Karpas-422 (cell line): ENCODE measurements at regions not wholly inside any gene's neighbourhood (a gene's known extent, or its start where the extent isn't known, plus 50 kb on each side); places are given as distances from the start of the nearest gene placed in this dataset.

Experiments used
- DNase-seq: peaks from one replicate; pipeline ENCODE4 v3.0.0-alpha.2; 2015
- H2AFZ ChIP-seq: fragments of 200-600 bp; sonication (generic); 2 replicates; pipeline ENCODE4 v1.6.1; 2014; ENCODE audit warnings: antibody characterized with exemption, low read length, mixed read lengths
- H3K27ac ChIP-seq: fragments of 200-600 bp; sonication (generic); 2 replicates; pipeline ENCODE4 v1.5.1; 2014; ENCODE audit warnings: mild to moderate bottlenecking, low read length, moderate library complexity
- H3K27me3 ChIP-seq: fragments of 200-600 bp; sonication (generic); 2 replicates; pipeline ENCODE4 v1.6.1; 2014; ENCODE audit warnings: low read length, mixed read lengths
- H3K36me3 ChIP-seq: fragments of 200-600 bp; sonication (generic); 2 replicates; pipeline ENCODE4 v1.6.1; 2014; ENCODE audit warnings: low read length, mixed read lengths; ENCODE audit not compliant: insufficient read depth
- H3K4me1 ChIP-seq: fragments of 200-600 bp; sonication (generic); 2 replicates; pipeline ENCODE4 v1.6.1; 2014; ENCODE audit warnings: mild to moderate bottlenecking, low read length, mixed read lengths
- H3K4me2 ChIP-seq: fragments of 200-600 bp; sonication (generic); 2 replicates; pipeline ENCODE4 v1.6.1; 2014; ENCODE audit warnings: low read length, low read depth, mild to moderate bottlenecking; ENCODE audit not compliant: poor library complexity, severe bottlenecking
- H3K4me3 ChIP-seq: fragments of 200-600 bp; sonication (generic); 2 replicates; pipeline ENCODE4 v1.5.1; 2014; ENCODE audit warnings: mild to moderate bottlenecking, antibody characterized with exemption, low read length, mixed read lengths
- H3K79me2 ChIP-seq: fragments of 200-600 bp; sonication (generic); 2 replicates; pipeline ENCODE4 v1.6.1; 2014; ENCODE audit warnings: mild to moderate bottlenecking, low read length, mixed read lengths
- H3K9ac ChIP-seq: fragments of 200-600 bp; sonication (generic); 2 replicates; pipeline ENCODE4 v1.6.0; 2014; ENCODE audit warnings: low read length
- H3K9me2 ChIP-seq: fragments of 200-600 bp; sonication (generic), shearing (Covaris generic); replicated peaks from 2 replicates; pipeline ENCODE4 v1.6.0; 2014; ENCODE audit warnings: mild to moderate bottlenecking, low read length, moderate library complexity; ENCODE audit not compliant: insufficient read depth
- H3K9me3 ChIP-seq: fragments of 300-700, 200-600 bp; sonication (generic); 2 replicates; pipeline ENCODE4 v1.6.1; 2014; ENCODE audit warnings: low read length, mixed read lengths
- H4K20me1 ChIP-seq: fragments of 200-600 bp; sonication (generic); 2 replicates; pipeline ENCODE4 v1.6.1; 2014; ENCODE audit warnings: mild to moderate bottlenecking, antibody characterized with exemption, low read length, low read depth; ENCODE audit not compliant: insufficient read depth

DNA sequence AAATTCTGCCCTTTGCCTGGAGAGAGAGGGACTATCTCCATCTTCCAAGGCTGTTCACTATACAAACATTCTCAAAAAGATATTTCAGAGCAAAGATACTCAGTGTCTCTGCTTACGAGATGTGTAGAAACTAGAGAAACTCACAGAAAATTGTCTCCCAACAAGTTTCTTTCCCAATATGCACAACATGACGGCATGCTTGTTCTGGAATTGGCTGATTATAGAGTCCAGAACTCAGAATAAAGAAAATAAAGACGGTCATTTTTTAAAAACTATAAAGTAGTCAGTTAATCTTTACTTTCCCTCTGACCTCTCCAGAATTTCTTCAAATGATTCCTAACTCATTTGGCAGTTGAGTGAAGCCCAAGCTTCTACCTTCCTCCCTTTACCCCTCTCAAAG is 285.5 kb upstream of the KLF3 start:
- Histone ChIP-seq H4K20me1 (no peaks in the 10 kb centered on the region), H3K79me2 (no peaks in the 10 kb centered on the region), H3K4me3 (no peak overlapping the region), H3K36me3 (no peaks in the 10 kb centered on the region), H3K4me2 (no peak overlapping the region), H3K9ac (no peak overlapping the region), H3K9me2 (no peaks in the 10 kb centered on the region), H3K27me3 (no peaks in the 10 kb centered on the region), H3K27ac (no peak overlapping the region), H3K9me3 (no peaks in the 10 kb centered on the region), H3K4me1 (no peaks in the 10 kb centered on the region), H2AFZ (no peak overlapping the region)
- no peak for DNase-seq

DNA sequence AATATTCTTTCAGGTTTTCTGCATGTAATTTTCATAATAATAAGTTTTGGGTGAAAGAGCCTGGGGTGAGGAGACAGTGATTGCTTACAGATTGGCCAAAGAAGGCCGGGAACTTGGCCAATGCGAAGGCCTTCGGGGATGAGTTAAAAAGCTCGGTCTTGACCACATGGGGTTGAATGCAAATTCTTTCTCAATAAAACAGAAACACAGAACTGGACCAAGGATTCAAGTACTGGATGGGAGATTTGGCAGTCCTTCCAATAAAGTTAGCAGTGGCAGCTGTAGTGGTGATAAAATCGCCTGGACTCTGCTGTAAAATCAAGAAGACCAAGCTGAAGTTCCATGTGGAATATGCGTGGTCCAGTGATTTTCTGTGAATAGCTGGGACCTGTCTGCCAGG is 282.2 kb upstream of the KLF3 start:
- no peak for DNase-seq
- Histone ChIP-seq H3K4me3 (no peak overlapping the region), H4K20me1 (no peaks in the 10 kb centered on the region), H3K9me2 (no peaks in the 10 kb centered on the region), H3K27ac (no peak overlapping the region), H2AFZ (no peak overlapping the region), H3K36me3 (no peaks in the 10 kb centered on the region), H3K9me3 (no peaks in the 10 kb centered on the region), H3K4me1 (no peaks in the 10 kb centered on the region), H3K27me3 (no peaks in the 10 kb centered on the region), H3K9ac (no peak overlapping the region), H3K4me2 (no peak overlapping the region), H3K79me2 (no peaks in the 10 kb centered on the region)

DNA sequence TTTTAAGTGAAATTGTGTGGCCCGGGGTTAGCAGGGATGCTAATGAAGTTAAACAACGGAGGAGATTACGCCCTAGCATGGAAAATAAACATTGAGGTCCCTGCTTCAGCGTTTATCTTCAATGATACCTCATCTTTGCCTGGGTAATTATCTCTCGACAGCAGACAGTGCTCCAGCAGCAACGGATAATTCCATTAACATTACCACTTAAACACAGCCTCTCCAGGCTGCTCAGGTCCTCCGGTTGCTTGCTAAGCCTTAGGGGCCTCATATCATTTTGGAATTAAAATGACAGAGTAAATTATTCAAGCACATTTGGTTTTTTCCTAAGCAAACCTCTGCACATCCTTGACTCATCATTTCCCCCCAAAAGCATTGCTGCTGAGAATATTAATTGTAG is 281.5 kb upstream of the KLF3 start:
- DNase-seq: no peak
- H2AFZ ChIP-seq: no peak overlapping the region
- H3K4me1 ChIP-seq: no peaks in the 10 kb centered on the region
- no peaks in the 10 kb centered on the region for H4K20me1 ChIP-seq
- no peak overlapping the region for H3K9ac ChIP-seq
- no peak overlapping the region for H3K4me2 ChIP-seq
- H3K9me2 ChIP-seq: no peaks in the 10 kb centered on the region
- H3K27ac ChIP-seq: no peak overlapping the region
- H3K9me3 ChIP-seq: no peaks in the 10 kb centered on the region
- H3K79me2 ChIP-seq: no peaks in the 10 kb centered on the region
- no peak overlapping the region for H3K4me3 ChIP-seq
- no peaks in the 10 kb centered on the region for H3K27me3 ChIP-seq
- no peaks in the 10 kb centered on the region for H3K36me3 ChIP-seq

DNA sequence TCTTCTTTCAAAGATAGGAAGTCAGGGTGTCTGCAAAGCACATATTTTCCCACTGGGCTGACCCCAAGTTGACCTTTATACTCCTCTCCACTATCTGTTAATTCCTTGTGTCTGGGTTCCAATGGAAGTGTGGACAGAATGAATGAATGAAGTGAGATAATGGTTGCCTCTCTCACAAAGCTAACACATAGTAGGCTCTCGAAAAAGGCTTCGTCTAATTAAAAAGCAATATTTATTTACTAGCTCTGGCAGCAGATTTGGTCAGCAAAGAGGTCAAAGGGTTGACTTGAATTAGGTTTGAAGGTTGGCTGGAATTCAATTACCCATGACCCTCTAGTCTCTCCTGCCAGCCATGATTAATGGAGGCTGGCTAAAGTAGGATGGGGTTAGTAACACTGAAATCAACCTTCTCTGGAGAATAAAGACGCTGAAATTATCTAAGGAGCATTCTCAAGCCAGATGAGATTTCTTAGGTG is 280.3 kb upstream of the KLF3 start:
- Histone ChIP-seq H3K9me3 (no peaks in the 10 kb centered on the region), H2AFZ (no peak overlapping the region)

DNA sequence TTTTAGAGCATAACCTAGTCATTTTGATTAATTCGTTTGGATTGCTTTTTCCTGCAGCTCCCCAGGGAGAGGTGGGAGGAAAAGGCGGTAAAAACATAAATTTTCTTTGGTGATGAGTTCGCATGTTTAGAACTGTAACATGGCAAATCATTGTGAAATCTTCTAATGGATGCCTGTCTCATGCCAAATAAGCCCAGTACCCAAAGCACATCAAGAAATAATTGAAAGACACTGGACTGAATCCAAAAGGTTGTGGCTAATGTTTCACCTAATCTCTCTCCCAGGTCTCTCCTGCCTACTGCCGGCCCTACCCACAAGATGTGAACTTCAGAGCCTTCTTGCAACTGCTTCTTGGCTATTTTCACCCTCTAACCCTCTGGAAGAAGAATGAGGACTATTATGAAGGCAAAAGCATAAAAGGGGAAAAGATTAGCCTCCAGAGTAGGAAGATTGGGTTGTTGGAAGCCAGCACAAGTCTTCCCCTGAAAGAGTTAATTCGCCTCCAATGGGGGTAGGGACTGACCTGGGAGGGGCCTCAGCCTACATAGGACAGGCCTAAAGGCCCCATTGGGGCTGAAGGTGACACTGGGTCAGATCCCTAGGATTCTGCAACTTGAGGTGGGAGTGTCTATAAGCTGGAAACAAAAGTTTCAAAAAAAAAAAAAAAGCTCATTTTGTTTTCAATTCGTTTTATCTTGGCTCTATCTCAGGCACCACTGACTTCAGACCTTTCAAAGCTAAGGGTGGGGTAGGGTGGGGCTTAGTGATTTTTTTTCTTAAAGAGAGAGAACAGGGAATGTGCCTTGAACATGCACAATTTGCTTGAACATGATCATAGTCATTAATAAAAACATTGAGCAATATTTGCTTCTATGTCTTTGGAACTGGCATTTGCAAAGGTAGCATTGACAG is 278.6 kb upstream of the KLF3 start:
- H3K4me3 ChIP-seq: no peak overlapping the region
- H3K27ac ChIP-seq: no peak overlapping the region
- no peaks in the 10 kb centered on the region; the same call in 1 of the 2 replicates for H3K9me3 ChIP-seq
- no peak overlapping the region for H3K9ac ChIP-seq
- H4K20me1 ChIP-seq: no peaks in the 10 kb centered on the region
- no peak overlapping the region for H2AFZ ChIP-seq
- no peak overlapping the region for H3K4me2 ChIP-seq
- no peaks in the 10 kb centered on the region for H3K36me3 ChIP-seq
- H3K9me2 ChIP-seq: no peaks in the 10 kb centered on the region
- no peaks in the 10 kb centered on the region for H3K4me1 ChIP-seq
- H3K79me2 ChIP-seq: no peaks in the 10 kb centered on the region
- DNase-seq: no peak
- H3K27me3 ChIP-seq: no peaks in the 10 kb centered on the region

More for the DNA sequence above, 280.3 kb upstream of the KLF3 start:
- no peak for DNase-seq
- Histone ChIP-seq H4K20me1 (no peaks in the 10 kb centered on the region), H3K9me2 (no peaks in the 10 kb centered on the region), H3K4me3 (no peak overlapping the region), H3K4me2 (no peak overlapping the region), H3K27ac (no peak overlapping the region), H3K27me3 (no peaks in the 10 kb centered on the region), H3K9ac (no peak overlapping the region), H3K79me2 (no peaks in the 10 kb centered on the region), H3K4me1 (no peaks in the 10 kb centered on the region), H3K36me3 (no peaks in the 10 kb centered on the region)

DNA sequence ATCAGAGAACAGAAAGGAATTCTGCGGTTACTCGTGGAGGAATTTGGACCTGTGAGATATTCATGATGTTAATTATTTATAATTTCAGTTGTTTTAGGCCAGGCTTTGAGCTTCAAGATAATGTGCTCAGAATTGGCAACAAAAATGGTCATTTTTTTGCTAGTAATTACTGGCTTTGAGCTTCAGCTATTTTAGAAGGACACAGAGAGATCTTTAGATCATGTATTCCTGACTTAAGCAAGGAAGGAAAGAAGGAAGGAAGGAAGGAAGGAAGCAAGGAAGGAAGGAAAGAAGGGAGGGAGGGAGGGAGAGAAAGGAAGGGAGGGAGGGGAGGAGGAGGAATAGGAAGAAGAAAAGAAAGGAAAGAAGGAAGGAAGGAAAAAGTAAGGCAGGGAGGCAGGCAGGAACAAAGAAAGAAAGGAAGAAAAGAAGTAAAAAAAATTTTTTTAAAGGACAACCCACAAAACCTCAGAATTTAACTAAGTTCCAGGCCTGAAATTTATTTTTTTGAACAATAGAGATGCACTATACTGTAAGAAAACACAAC is 277.9 kb upstream of the KLF3 start:
- Histone ChIP-seq H3K4me2 (no peak overlapping the region), H3K9me3 (no peaks in the 10 kb centered on the region; the same call in 1 of the 2 replicates)

DNA sequence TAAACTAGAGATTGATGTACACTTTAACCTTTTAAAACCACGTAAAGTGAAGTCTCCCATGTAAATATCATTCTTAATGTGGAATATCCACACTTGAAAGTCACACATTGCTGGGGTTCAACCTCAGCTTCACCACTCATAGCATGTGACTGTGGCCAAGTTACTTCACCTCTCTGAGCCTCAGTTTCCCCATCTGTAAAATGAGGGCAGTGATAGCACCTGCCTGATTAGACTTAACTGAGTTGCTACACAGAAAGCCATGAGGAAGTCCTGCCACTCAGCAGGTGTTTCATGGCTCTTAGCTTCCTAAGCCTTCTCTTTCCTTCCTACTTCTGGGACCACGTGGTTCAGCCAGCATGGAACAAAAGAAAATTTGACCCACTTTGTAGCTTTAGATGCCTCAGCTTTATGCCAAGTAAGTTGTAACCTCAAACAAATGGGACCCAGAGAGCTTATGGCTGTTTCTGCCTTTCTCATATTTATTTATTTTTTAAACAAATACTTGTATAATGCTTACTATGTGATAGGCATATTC is 277.3 kb upstream of the KLF3 start:
- Histone ChIP-seq H3K9ac (no peak overlapping the region), H3K4me3 (no peak overlapping the region), H3K4me2 (no peak overlapping the region), H3K36me3 (no peaks in the 10 kb centered on the region), H2AFZ (no peak overlapping the region), H3K4me1 (no peaks in the 10 kb centered on the region), H3K9me3 (no peaks in the 10 kb centered on the region; the same call in 1 of the 2 replicates), H3K27me3 (no peaks in the 10 kb centered on the region), H3K9me2 (no peaks in the 10 kb centered on the region), H3K79me2 (no peaks in the 10 kb centered on the region), H3K27ac (no peak overlapping the region), H4K20me1 (no peaks in the 10 kb centered on the region)
- DNase-seq: no peak

More for the DNA sequence above, 277.9 kb upstream of the KLF3 start:
- Histone ChIP-seq H3K9ac (no peak overlapping the region), H4K20me1 (no peaks in the 10 kb centered on the region), H3K9me2 (no peaks in the 10 kb centered on the region), H3K4me1 (no peaks in the 10 kb centered on the region), H2AFZ (no peak overlapping the region), H3K79me2 (no peaks in the 10 kb centered on the region), H3K36me3 (no peaks in the 10 kb centered on the region), H3K4me3 (no peak overlapping the region), H3K27me3 (no peaks in the 10 kb centered on the region), H3K27ac (no peak overlapping the region)
- DNase-seq: no peak

DNA sequence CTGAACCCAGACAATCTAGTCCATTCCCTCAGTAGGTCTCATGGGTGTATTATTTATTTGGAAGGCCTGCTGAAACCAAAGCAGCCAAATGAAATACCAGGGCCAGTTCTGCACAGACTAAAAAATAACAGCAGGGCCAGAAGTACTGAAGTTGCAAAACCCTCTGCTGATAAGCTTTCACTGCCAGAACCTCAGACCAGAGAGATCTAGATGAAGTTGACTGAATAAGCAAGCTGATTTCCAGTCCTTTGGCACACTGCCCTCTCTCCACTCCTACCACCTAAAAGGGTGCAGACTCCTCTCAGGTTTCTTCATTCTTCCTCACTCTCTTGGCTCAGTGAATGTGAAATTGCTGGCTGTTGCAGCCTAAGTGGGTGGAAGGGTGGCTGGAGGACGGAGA is 276.7 kb upstream of the KLF3 start:
- Histone ChIP-seq H3K4me2 (no peak overlapping the region), H3K9me2 (no peaks in the 10 kb centered on the region), H3K4me3 (no peak overlapping the region), H4K20me1 (no peaks in the 10 kb centered on the region), H3K4me1 (no peaks in the 10 kb centered on the region), H3K9ac (no peak overlapping the region), H2AFZ (no peak overlapping the region), H3K9me3 (no peaks in the 10 kb centered on the region; the same call in 1 of the 2 replicates), H3K36me3 (no peaks in the 10 kb centered on the region), H3K79me2 (no peaks in the 10 kb centered on the region), H3K27ac (no peak overlapping the region), H3K27me3 (no peaks in the 10 kb centered on the region)
- no peak for DNase-seq
